Liver (tissue), 8 donors: ENCODE measurements at regions not wholly inside any gene's neighbourhood (a gene's known extent, or its start where the extent isn't known, plus 50 kb on each side); places are given as distances from the start of the nearest gene placed in this dataset.

Experiments
- DNase-seq: peaks from one replicate; pipeline ENCODE4 v3.0.0-alpha.2; 2017; ENCODE audit warnings: low spot score
- H3K27ac ChIP-seq, 2 donors: one replicate each; pipeline ENCODE4 v1.7.0; 2013; ENCODE audit warnings: inconsistent platforms in 2 of 2, low read length in 2 of 2, control low read depth in 1 of 2, low read depth in 1 of 2, mild to moderate bottlenecking in 1 of 2
- H3K27me3 ChIP-seq, 4 donors: one replicate each; pipeline versions ENCODE4 v1.6.1 to v1.7.0; 2013; ENCODE audit warnings: low read length in 3 of 4, inconsistent platforms in 1 of 4, mild to moderate bottlenecking in 1 of 4, moderate library complexity in 1 of 4; ENCODE audit not compliant: control insufficient read depth in 4 of 4, insufficient read depth in 4 of 4
- H3K36me3 ChIP-seq, 4 donors: one replicate each; pipeline versions ENCODE4 v1.6.1 to v1.7.0; 2013; ENCODE audit warnings: low read length in 3 of 4, mild to moderate bottlenecking in 3 of 4, low read depth in 1 of 4, moderate library complexity in 1 of 4; ENCODE audit not compliant: control insufficient read depth in 4 of 4, insufficient read depth in 3 of 4
- H3K4me1 ChIP-seq, 4 donors: one replicate each; pipeline versions ENCODE4 v1.6.1 to v1.7.0; 2013; ENCODE audit warnings: low read length in 3 of 4, mild to moderate bottlenecking in 3 of 4, moderate library complexity in 1 of 4; ENCODE audit not compliant: control insufficient read depth in 4 of 4, insufficient read depth in 4 of 4
- H3K4me3 ChIP-seq, 3 donors: one replicate each; pipeline versions ENCODE4 v1.6.1 to v1.7.0; 2013; ENCODE audit warnings: low read length in 3 of 3, control low read depth in 1 of 3, low read depth in 1 of 3, mild to moderate bottlenecking in 1 of 3
- H3K9ac ChIP-seq, 2 donors: one replicate each; pipeline ENCODE4 v1.7.0; 2013; ENCODE audit warnings: low read length in 2 of 2, mild to moderate bottlenecking in 2 of 2, moderate library complexity in 2 of 2, control low read depth in 1 of 2, low read depth in 1 of 2
- H3K9me3 ChIP-seq, 4 donors: one replicate each; pipeline versions ENCODE4 v1.6.1 to v1.7.0; 2013; ENCODE audit warnings: low read length in 3 of 4; ENCODE audit not compliant: control insufficient read depth in 4 of 4
- EGR1 ChIP-seq, 2 donors: IDR thresholded peaks; 2 replicates each; pipeline ENCODE4 v1.6.1; 2016 to 2018; ENCODE audit warnings: antibody characterized with exemption in 2 of 2, low read depth in 2 of 2
- FOXA1 ChIP-seq: IDR thresholded peaks from 2 replicates; pipeline ENCODE4 v1.6.1; 2016; ENCODE audit warnings: antibody characterized with exemption
- FOXA2 ChIP-seq: IDR thresholded peaks from 2 replicates; pipeline ENCODE4 v1.6.1; 2016; ENCODE audit warnings: antibody characterized with exemption
- GABPA ChIP-seq, 2 donors: IDR thresholded peaks in 1 of 2; conservative IDR thresholded peaks in 1 of 2; 2 replicates each; pipeline ENCODE4 v1.6.1; 2016; ENCODE audit warnings: antibody characterized with exemption in 2 of 2, mild to moderate bottlenecking in 1 of 2, moderate library complexity in 1 of 2
- HNF4A ChIP-seq, 2 donors: conservative IDR thresholded peaks; 2 replicates each; pipeline ENCODE4 v1.6.1; 2016; ENCODE audit warnings: antibody characterized with exemption in 2 of 2, mild to moderate bottlenecking in 2 of 2
- HNF4G ChIP-seq: IDR thresholded peaks from 2 replicates; pipeline ENCODE4 v1.6.1; 2016; ENCODE audit warnings: antibody characterized with exemption
- JUND ChIP-seq, 2 donors: IDR thresholded peaks; 2 replicates each; pipeline ENCODE4 v1.6.1; 2016; ENCODE audit warnings: antibody characterized with exemption in 2 of 2
- NR2F2 ChIP-seq: IDR thresholded peaks from 2 replicates; pipeline ENCODE4 v1.6.1; 2016; ENCODE audit warnings: antibody characterized with exemption
- RAD21 ChIP-seq, 2 donors: IDR thresholded peaks; 2 replicates each; pipeline ENCODE4 v1.6.1; 2016; ENCODE audit warnings: antibody characterized with exemption in 2 of 2, mild to moderate bottlenecking in 2 of 2
- RXRA ChIP-seq, 2 donors: IDR thresholded peaks; 2 replicates each; pipeline ENCODE4 v1.6.1; 2017 to 2018; ENCODE audit warnings: antibody characterized with exemption in 2 of 2, mild to moderate bottlenecking in 1 of 2
- SP1 ChIP-seq: IDR thresholded peaks from 2 replicates; pipeline ENCODE4 v1.6.1; 2018; ENCODE audit warnings: antibody characterized with exemption, mild to moderate bottlenecking
- TAF1 ChIP-seq: conservative IDR thresholded peaks from 2 replicates; pipeline ENCODE4 v1.6.1; 2016; ENCODE audit warnings: antibody characterized with exemption, mild to moderate bottlenecking
- YY1 ChIP-seq: IDR thresholded peaks from 2 replicates; pipeline ENCODE4 v1.6.1; 2016; ENCODE audit warnings: antibody characterized with exemption, mild to moderate bottlenecking
- WGBS: extraction: QIAGEN DNeasy Blood & Tissue Kit; methylation state at CpG from one replicate; pipeline ENCODE4 v1.1.7; 2013; 5-methylcytosine and 5-hydroxymethylcytosine counted together
- TF ChIP-seq, protein P1 (sequence below): IDR thresholded peaks from 2 replicates; pipeline ENCODE4 v1.6.1; 2016; ENCODE audit warnings: antibody characterized with exemption
- TF ChIP-seq, protein P2 (sequence below): IDR thresholded peaks from 2 replicates; pipeline ENCODE4 v1.6.1; 2016; ENCODE audit warnings: antibody characterized with exemption, mild to moderate bottlenecking
- TF ChIP-seq, protein P3 (sequence below): fragments of 150-350 bp; IDR thresholded peaks from 2 replicates; pipeline ENCODE4 v1.5.1; 2017; ENCODE audit warnings: improper control_type of control experiment, low read depth, low read length; ENCODE audit not compliant: missing input control
- TF ChIP-seq, protein P4 (sequence below): IDR thresholded peaks from 2 replicates; pipeline ENCODE4 v1.6.1; 2016; ENCODE audit warnings: antibody characterized with exemption
- TF ChIP-seq, protein P5 (sequence below): IDR thresholded peaks from 2 replicates; pipeline ENCODE4 v1.6.1; 2016; ENCODE audit warnings: antibody characterized with exemption
- donor health status: healthy.
- donor health status: healthy.
- donor health status: healthy.
- donor health status: healthy.
- donor health status: healthy.

- Histone ChIP-seq H3K9me3 (no peaks in the 10 kb centered on the region), H3K9ac (no peak overlapping the region), H3K27me3 (no peaks in the 10 kb centered on the region), H3K36me3 (no peaks in the 10 kb centered on the region), H3K27ac (peak overlapping the region; percentile 52 to 73), H3K4me3 (no peak overlapping the region), H3K4me1 (peaks cover 0 to 24% (median 18%) of the 10 kb centered on the region in 4 donors)
- DNase-seq, result peak; percentile 64
- TF ChIP-seq, protein P1, sequence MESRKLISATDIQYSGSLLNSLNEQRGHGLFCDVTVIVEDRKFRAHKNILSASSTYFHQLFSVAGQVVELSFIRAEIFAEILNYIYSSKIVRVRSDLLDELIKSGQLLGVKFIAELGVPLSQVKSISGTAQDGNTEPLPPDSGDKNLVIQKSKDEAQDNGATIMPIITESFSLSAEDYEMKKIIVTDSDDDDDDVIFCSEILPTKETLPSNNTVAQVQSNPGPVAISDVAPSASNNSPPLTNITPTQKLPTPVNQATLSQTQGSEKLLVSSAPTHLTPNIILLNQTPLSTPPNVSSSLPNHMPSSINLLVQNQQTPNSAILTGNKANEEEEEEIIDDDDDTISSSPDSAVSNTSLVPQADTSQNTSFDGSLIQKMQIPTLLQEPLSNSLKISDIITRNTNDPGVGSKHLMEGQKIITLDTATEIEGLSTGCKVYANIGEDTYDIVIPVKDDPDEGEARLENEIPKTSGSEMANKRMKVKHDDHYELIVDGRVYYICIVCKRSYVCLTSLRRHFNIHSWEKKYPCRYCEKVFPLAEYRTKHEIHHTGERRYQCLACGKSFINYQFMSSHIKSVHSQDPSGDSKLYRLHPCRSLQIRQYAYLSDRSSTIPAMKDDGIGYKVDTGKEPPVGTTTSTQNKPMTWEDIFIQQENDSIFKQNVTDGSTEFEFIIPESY, result no peak
- TF ChIP-seq HNF4A (conservative IDR thresholded peaks at IDR 0.05) (peak; percentile 74 to 88), YY1 (peak; percentile 36), NR2F2 (peak; percentile 80), HNF4G (peak; percentile 50), FOXA2 (no peak), SP1 (peak; percentile 87), RAD21 (IDR thresholded peaks at IDR 0.05) (peak; percentile 20 to 70), TAF1 (no peak), GABPA (IDR thresholded peaks at IDR 0.05 in 1 of 2, conservative IDR thresholded peaks at IDR 0.05 in 1 of 2) (peak in 1 of 2 donors; percentile 42), FOXA1 (no peak), RXRA (IDR thresholded peaks at IDR 0.05) (peak; percentile 71 to 89), JUND (IDR thresholded peaks at IDR 0.05) (peak in 1 of 2 donors; percentile 61), EGR1 (IDR thresholded peaks at IDR 0.05; ENCODE audit: low read depth in 2 of 2) (no peak)
- TF ChIP-seq, protein P2, sequence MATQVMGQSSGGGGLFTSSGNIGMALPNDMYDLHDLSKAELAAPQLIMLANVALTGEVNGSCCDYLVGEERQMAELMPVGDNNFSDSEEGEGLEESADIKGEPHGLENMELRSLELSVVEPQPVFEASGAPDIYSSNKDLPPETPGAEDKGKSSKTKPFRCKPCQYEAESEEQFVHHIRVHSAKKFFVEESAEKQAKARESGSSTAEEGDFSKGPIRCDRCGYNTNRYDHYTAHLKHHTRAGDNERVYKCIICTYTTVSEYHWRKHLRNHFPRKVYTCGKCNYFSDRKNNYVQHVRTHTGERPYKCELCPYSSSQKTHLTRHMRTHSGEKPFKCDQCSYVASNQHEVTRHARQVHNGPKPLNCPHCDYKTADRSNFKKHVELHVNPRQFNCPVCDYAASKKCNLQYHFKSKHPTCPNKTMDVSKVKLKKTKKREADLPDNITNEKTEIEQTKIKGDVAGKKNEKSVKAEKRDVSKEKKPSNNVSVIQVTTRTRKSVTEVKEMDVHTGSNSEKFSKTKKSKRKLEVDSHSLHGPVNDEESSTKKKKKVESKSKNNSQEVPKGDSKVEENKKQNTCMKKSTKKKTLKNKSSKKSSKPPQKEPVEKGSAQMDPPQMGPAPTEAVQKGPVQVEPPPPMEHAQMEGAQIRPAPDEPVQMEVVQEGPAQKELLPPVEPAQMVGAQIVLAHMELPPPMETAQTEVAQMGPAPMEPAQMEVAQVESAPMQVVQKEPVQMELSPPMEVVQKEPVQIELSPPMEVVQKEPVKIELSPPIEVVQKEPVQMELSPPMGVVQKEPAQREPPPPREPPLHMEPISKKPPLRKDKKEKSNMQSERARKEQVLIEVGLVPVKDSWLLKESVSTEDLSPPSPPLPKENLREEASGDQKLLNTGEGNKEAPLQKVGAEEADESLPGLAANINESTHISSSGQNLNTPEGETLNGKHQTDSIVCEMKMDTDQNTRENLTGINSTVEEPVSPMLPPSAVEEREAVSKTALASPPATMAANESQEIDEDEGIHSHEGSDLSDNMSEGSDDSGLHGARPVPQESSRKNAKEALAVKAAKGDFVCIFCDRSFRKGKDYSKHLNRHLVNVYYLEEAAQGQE, result peak; percentile 54
- TF ChIP-seq, protein P3, sequence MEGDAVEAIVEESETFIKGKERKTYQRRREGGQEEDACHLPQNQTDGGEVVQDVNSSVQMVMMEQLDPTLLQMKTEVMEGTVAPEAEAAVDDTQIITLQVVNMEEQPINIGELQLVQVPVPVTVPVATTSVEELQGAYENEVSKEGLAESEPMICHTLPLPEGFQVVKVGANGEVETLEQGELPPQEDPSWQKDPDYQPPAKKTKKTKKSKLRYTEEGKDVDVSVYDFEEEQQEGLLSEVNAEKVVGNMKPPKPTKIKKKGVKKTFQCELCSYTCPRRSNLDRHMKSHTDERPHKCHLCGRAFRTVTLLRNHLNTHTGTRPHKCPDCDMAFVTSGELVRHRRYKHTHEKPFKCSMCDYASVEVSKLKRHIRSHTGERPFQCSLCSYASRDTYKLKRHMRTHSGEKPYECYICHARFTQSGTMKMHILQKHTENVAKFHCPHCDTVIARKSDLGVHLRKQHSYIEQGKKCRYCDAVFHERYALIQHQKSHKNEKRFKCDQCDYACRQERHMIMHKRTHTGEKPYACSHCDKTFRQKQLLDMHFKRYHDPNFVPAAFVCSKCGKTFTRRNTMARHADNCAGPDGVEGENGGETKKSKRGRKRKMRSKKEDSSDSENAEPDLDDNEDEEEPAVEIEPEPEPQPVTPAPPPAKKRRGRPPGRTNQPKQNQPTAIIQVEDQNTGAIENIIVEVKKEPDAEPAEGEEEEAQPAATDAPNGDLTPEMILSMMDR, result no peak
- TF ChIP-seq, protein P4, sequence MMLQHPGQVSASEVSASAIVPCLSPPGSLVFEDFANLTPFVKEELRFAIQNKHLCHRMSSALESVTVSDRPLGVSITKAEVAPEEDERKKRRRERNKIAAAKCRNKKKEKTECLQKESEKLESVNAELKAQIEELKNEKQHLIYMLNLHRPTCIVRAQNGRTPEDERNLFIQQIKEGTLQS, result no peak
- TF ChIP-seq, protein P5, sequence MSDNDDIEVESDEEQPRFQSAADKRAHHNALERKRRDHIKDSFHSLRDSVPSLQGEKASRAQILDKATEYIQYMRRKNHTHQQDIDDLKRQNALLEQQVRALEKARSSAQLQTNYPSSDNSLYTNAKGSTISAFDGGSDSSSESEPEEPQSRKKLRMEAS, result peak; percentile 78
- WGBS, result 26% methylated on average over 9 of the region's 9 CpGs
Measured at GRCh38 chr14:58752771-58753201, 115.0 kb downstream of the DACT1 start.
